Stimulated activated CD8-positive, alpha-beta memory T cell treated with anti-CD3 and anti-CD28 coated beads, Interleukin-12 subunit alpha, Interleukin-12 subunit beta, amount 100 ng/mL, for 4 hours (primary cell): ENCODE measurements at regions not wholly inside any gene's neighbourhood (a gene's known extent, or its start where the extent isn't known, plus 50 kb on each side); places are given as distances from the start of the nearest gene placed in this dataset.
"Not testable (repeated sequence)": the region's sequence is repeated elsewhere in the genome, so short reads cannot be mapped to it uniquely, and the experiment has no call there.

ENCODE experiments used
- DNase-seq: peaks from one replicate; pipeline ENCODE4 v3.0.0-alpha.2; 2020; ENCODE audit warnings: low read depth

GRCh38 chr14:97946641-97947040 is 1149.5 kb downstream of the VRK1 start:
- no peak for DNase-seq

GRCh38 chr14:97948841-97949240 is 1151.7 kb downstream of the VRK1 start:
- DNase-seq, result no peak

- DNase-seq, result no peak
Observed at GRCh38 chr14:97956581-97957340, 1159.6 kb downstream of the VRK1 start.

GRCh38 chr14:97959251-97959650 is 1162.1 kb downstream of the VRK1 start:
- no peak for DNase-seq

GRCh38 chr14:97960436-97960835 is 1163.3 kb downstream of the VRK1 start:
- DNase-seq, result no peak

- no peak for DNase-seq
Observed at GRCh38 chr14:97970222-97970621, 1173.0 kb downstream of the VRK1 start.

- DNase-seq, result no peak
Observed at GRCh38 chr14:97975216-97975615, 1178.0 kb downstream of the VRK1 start.

GRCh38 chr14:97975962-97976361 is 1178.8 kb downstream of the VRK1 start:
- no peak for DNase-seq

GRCh38 chr14:97976861-97977260 is 1179.7 kb downstream of the VRK1 start:
- DNase-seq, result no peak

GRCh38 chr14:97977651-97978261 is 1180.6 kb downstream of the VRK1 start:
- DNase-seq, result peak; percentile 54

GRCh38 chr14:97978341-97978740 is 1181.2 kb downstream of the VRK1 start:
- peak; percentile 57 for DNase-seq

GRCh38 chr14:97993508-97994019 is 1196.4 kb downstream of the VRK1 start:
- no peak for DNase-seq

- DNase-seq, result no peak
Observed at GRCh38 chr14:97994020-97994531, 1196.9 kb downstream of the VRK1 start.

GRCh38 chr14:97995038-97995437 is 1197.9 kb downstream of the VRK1 start:
- no peak for DNase-seq

- DNase-seq, result no peak
Observed at GRCh38 chr14:97995531-97995930, 1198.3 kb downstream of the VRK1 start.

- DNase-seq, result no peak
Observed at GRCh38 chr14:98006008-98006407, 1208.8 kb downstream of the VRK1 start.

GRCh38 chr14:98008381-98009113 is 1211.4 kb downstream of the VRK1 start:
- no peak for DNase-seq

GRCh38 chr14:98009177-98009576 is 1212.0 kb downstream of the VRK1 start:
- DNase-seq, result not testable (repeated sequence)

- DNase-seq, result no peak
Observed at GRCh38 chr14:98010784-98011183, 1213.6 kb downstream of the VRK1 start.

- no peak for DNase-seq
Observed at GRCh38 chr14:98014851-98015615, 1217.9 kb downstream of the VRK1 start.

GRCh38 chr14:98015921-98016320 is 1218.7 kb downstream of the VRK1 start:
- no peak for DNase-seq

- no peak for DNase-seq
Observed at GRCh38 chr14:98018628-98019027, 1221.4 kb downstream of the VRK1 start.
